Chondrocyte (in vitro differentiated cells): ENCODE measurements at regions not wholly inside any gene's neighbourhood (a gene's known extent, or its start where the extent isn't known, plus 50 kb on each side); places are given as distances from the start of the nearest gene placed in this dataset.

Source experiments
- DNase-seq: peaks from one replicate; pipeline ENCODE4 v3.0.0; 2021; ENCODE audit warnings: mixed read lengths, low spot score
- H3K27ac Mint-ChIP-seq: one replicate; pipeline ENCODE4 v1.8.0; 2021; ENCODE audit warnings: mild to moderate bottlenecking, moderate library complexity, mixed read lengths; ENCODE audit not compliant: unreplicated experiment
- H3K27me3 Mint-ChIP-seq: 2 replicates; pipeline ENCODE4 v1.8.0; 2021; ENCODE audit warnings: low read depth, mixed read lengths
- H3K36me3 Mint-ChIP-seq: 2 replicates; pipeline ENCODE4 v1.8.0; 2021; ENCODE audit warnings: low read depth, mixed read lengths
- H3K4me1 Mint-ChIP-seq: 2 replicates; pipeline ENCODE4 v1.8.0; 2021; ENCODE audit warnings: low read depth, mild to moderate bottlenecking, mixed read lengths
- H3K4me3 Mint-ChIP-seq: one replicate; pipeline ENCODE4 v1.8.0; 2021; ENCODE audit warnings: mild to moderate bottlenecking, moderate library complexity, mixed read lengths; ENCODE audit not compliant: unreplicated experiment
- H3K9me3 Mint-ChIP-seq: 2 replicates; pipeline ENCODE4 v1.8.0; 2021; ENCODE audit warnings: low read depth, mixed read lengths
- TF ChIP-seq, protein P1 (sequence below): fragments of 200-600 bp; sonication (generic); IDR thresholded peaks from 2 replicates; pipeline ENCODE4 v1.5.0; 2021; ENCODE audit warnings: antibody characterized with exemption, mild to moderate bottlenecking, moderate library complexity

DNA sequence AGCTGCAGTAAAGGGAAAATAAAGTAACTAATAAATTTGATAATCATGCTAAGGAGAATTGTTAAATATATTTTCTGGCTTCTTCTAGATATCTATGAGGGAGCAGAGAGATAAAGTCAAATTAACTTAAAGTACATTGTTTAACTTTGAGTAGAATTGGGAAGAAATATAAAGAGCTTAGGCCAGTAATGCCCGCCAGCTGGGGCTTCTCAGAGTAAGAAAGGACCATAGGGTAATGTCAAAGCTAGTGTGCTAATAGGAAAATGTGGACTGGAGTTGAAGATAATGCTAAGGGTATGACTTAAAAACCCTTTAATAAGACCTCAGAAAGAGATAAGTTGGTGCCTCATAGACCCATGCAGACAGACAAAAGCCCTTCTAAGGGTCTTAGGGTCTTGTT, 411.6 kb upstream of the ANO3 start:
- H3K27ac Mint-ChIP-seq = no peak overlapping the region
- TF ChIP-seq, protein P1, sequence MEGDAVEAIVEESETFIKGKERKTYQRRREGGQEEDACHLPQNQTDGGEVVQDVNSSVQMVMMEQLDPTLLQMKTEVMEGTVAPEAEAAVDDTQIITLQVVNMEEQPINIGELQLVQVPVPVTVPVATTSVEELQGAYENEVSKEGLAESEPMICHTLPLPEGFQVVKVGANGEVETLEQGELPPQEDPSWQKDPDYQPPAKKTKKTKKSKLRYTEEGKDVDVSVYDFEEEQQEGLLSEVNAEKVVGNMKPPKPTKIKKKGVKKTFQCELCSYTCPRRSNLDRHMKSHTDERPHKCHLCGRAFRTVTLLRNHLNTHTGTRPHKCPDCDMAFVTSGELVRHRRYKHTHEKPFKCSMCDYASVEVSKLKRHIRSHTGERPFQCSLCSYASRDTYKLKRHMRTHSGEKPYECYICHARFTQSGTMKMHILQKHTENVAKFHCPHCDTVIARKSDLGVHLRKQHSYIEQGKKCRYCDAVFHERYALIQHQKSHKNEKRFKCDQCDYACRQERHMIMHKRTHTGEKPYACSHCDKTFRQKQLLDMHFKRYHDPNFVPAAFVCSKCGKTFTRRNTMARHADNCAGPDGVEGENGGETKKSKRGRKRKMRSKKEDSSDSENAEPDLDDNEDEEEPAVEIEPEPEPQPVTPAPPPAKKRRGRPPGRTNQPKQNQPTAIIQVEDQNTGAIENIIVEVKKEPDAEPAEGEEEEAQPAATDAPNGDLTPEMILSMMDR = no peak
- no peaks in the 10 kb centered on the region for H3K4me1 Mint-ChIP-seq
- peaks cover 1% of the 10 kb centered on the region for H3K27me3 Mint-ChIP-seq
- no peak for DNase-seq
- H3K36me3 Mint-ChIP-seq = no peaks in the 10 kb centered on the region
- H3K9me3 Mint-ChIP-seq = peaks cover 14% of the 10 kb centered on the region
- H3K4me3 Mint-ChIP-seq = no peak overlapping the region

DNA sequence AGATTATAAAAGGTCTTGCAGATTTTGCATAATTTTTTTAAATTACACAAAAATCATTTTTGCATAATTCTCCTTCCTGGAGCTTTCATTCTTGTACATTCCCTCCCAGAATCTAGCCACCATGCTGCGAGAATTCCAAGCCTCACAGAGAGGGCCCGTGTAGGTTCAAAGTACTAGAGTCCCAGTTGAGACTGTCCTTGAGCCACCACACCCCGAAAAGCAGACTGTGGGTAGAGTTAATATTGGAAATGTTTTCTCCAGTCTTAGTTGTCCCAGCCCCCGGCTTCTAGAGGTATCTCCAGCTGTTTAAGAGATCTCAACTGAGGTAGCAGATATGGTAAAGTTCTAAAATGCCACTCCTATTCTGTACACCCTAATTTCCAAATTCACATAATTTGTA, 407.3 kb upstream of the ANO3 start:
- no peaks in the 10 kb centered on the region for H3K36me3 Mint-ChIP-seq
- H3K27ac Mint-ChIP-seq = no peak overlapping the region
- no peak overlapping the region for H3K4me3 Mint-ChIP-seq
- no peaks in the 10 kb centered on the region for H3K4me1 Mint-ChIP-seq
- H3K27me3 Mint-ChIP-seq = peaks cover 5% of the 10 kb centered on the region
- peaks cover 10% of the 10 kb centered on the region for H3K9me3 Mint-ChIP-seq
- DNase-seq = no peak
- TF ChIP-seq, protein P1 = no peak

DNA sequence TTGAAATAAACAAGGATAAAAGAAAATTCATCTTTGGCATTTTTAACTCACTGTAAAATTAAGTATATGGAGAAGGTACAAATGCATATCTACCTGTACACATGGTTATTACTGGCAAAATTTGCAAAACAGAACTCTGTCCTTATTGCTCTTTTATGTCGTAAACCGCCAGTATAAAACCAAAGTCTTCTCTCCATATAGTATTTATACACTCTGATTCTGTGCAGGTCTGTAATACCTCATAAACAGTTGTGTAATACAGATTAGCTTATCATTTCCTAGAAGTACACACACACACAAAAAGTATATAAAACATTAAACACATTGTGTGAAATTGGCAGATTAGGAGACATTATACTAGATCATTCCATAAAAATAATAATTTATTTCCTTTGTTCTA, 406.6 kb upstream of the ANO3 start:
- Mint-ChIP-seq H3K27ac (no peak overlapping the region), H3K4me3 (no peak overlapping the region), H3K36me3 (no peaks in the 10 kb centered on the region), H3K4me1 (no peaks in the 10 kb centered on the region), H3K9me3 (peaks cover 10% of the 10 kb centered on the region), H3K27me3 (peaks cover 12% of the 10 kb centered on the region)
- TF ChIP-seq, protein P1 = no peak
- DNase-seq = no peak

DNA sequence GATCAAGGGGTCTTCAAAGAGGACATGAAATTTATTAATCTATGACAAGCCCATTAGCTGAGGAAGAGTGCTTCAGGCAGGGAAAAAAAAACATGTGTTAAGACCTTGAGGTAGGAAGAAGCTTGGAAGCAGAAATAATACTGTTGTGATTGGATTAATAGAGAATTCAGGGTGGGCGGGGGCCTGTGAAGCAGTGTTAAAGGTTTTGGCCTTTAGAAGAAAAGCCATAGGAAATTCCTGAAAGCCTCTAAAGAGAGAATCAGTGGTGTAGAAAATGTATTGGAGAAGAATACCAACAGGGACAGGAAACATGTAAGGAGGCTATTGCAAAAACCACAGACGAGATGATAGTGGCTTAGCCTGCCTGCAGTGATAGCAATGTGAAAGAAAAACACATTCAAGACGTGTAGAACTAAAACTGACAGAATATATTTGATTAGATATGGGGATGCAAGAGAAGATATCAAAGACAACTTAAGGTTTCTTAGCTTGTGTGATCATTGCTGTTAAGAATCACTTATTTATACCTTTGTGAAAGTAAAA, 404.4 kb upstream of the ANO3 start:
- DNase-seq = no peak
- no peaks in the 10 kb centered on the region for H3K36me3 Mint-ChIP-seq
- no peaks in the 10 kb centered on the region for H3K4me1 Mint-ChIP-seq
- H3K9me3 Mint-ChIP-seq = peaks cover 8% of the 10 kb centered on the region
- TF ChIP-seq, protein P1 = no peak
- peaks cover 16% of the 10 kb centered on the region for H3K27me3 Mint-ChIP-seq
- no peak overlapping the region for H3K27ac Mint-ChIP-seq
- H3K4me3 Mint-ChIP-seq = no peak overlapping the region

DNA sequence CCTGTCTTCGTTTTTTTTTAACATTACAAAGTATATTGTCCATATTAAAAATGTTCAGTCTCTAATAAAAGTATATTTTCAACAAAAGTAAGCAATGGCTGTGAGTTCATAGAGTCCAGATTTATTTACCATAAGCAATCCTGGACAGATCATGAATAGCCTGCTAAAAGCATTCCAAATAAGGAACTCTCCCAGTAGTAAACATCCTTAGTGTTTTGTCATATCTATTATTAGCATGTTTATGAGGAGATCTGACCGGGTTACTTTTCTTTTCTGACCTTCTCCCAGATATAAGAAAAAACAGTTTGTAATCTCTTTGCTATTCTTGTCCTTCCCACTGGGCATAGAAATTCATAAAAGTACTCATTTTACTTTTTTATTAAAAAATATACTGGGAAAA, 403.9 kb upstream of the ANO3 start:
- peaks cover 4% of the 10 kb centered on the region for H3K9me3 Mint-ChIP-seq
- TF ChIP-seq, protein P1 = no peak

More for the DNA sequence above, 403.9 kb upstream of the ANO3 start:
- Mint-ChIP-seq H3K27ac (no peak overlapping the region), H3K27me3 (peaks cover 16% of the 10 kb centered on the region), H3K4me3 (no peak overlapping the region), H3K36me3 (no peaks in the 10 kb centered on the region), H3K4me1 (no peaks in the 10 kb centered on the region)
- no peak for DNase-seq
